Muscle of leg (tissue), 3 donors: ENCODE measurements at regions not wholly inside any gene's neighbourhood (a gene's known extent, or its start where the extent isn't known, plus 50 kb on each side); places are given as distances from the start of the nearest gene placed in this dataset.
"Not testable (repeated sequence)": the region's sequence is repeated elsewhere in the genome, so short reads cannot be mapped to it uniquely, and the experiment has no call there.

ENCODE experiments used
- DNase-seq: peaks from one replicate; pipeline ENCODE4 v3.0.0; 2013
- H3K27ac ChIP-seq: one replicate; pipeline ENCODE4 v1.5.1; 2013; ENCODE audit warnings: mild to moderate bottlenecking, low read length, control low read depth
- H3K27me3 ChIP-seq: one replicate; pipeline ENCODE4 v1.6.1; 2013; ENCODE audit warnings: low read length; ENCODE audit not compliant: control insufficient read depth, insufficient read depth
- H3K36me3 ChIP-seq: one replicate; pipeline ENCODE4 v1.6.1; 2013; ENCODE audit warnings: low read length; ENCODE audit not compliant: control insufficient read depth, insufficient read depth
- H3K4me1 ChIP-seq: one replicate; pipeline ENCODE4 v1.6.1; 2013; ENCODE audit warnings: low read length; ENCODE audit not compliant: control insufficient read depth, insufficient read depth
- H3K4me3 ChIP-seq: one replicate; pipeline ENCODE4 v1.5.1; 2013; ENCODE audit warnings: low read length, control low read depth
- H3K9me3 ChIP-seq: replicated peaks from 2 replicates; pipeline ENCODE4 v1.6.1; 2013; ENCODE audit warnings: low read depth, low read length; ENCODE audit not compliant: control insufficient read depth
- WGBS: methylation state at CpG from one replicate; pipeline ENCODE4 v1.1.5; 2013; ENCODE audit warnings: missing lambda C conversion rate; ENCODE audit not compliant: insufficient coverage; 5-methylcytosine and 5-hydroxymethylcytosine counted together

DNA sequence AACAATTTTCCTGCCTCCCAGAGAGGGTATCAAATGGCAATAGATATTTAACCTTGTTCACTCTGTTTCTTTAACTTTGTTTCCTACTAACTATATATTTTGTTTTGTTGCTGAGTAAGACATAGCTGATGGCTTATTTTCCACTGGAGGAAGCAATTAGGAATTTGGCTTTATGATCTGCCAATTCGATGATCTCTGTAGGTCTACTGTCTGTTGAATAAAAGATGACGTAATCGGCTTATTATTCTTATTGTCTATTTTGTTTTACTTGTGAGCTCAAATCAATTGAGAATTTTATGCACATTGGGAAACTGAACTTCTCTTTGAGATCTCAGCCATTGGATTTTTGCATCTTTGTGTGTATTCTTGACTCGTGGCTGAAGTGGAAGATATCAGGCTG is 862.6 kb downstream of the EFNB2 start:
- H3K27me3 ChIP-seq, result no peaks in the 10 kb centered on the region
- DNase-seq, result peak; percentile 73
- H3K27ac ChIP-seq, result no peak overlapping the region
- H3K4me3 ChIP-seq, result no peak overlapping the region
- H3K36me3 ChIP-seq, result no peaks in the 10 kb centered on the region
- 70% methylated on average over 2 of the region's 4 CpGs for WGBS
- H3K9me3 ChIP-seq, result no peaks in the 10 kb centered on the region
- no peaks in the 10 kb centered on the region for H3K4me1 ChIP-seq

DNA sequence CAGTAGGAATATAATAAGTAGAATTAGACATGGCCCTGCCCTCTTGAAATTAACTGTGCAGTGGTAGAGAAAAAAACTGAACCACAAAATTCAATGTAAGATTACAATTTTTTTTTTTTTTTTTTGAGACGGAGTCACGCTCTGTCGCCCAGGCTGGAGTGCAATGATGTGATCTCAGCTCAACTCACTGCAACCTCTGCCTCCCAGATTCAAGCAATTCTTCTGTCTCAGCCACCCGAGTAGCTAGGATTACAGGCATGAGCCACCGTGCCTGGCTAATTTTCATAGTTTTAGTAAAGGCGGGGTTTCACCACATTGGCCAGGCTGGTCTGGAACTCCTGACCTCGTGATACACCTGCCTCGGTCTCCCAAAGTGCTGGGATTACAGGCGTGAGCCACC is 864.3 kb downstream of the EFNB2 start:
- not testable (repeated sequence) for H3K27ac ChIP-seq, DNase-seq, H3K4me3 ChIP-seq, H3K9me3 ChIP-seq, H3K36me3 ChIP-seq, H3K4me1 ChIP-seq, H3K27me3 ChIP-seq
- 86% methylated on average over 8 of the region's 9 CpGs for WGBS

GRCh38 chr13:105670179-105670990 is 865.1 kb downstream of the EFNB2 start:
- no peaks in the 10 kb centered on the region for H3K4me1 ChIP-seq
- H3K27me3 ChIP-seq, result no peaks in the 10 kb centered on the region
- H3K4me3 ChIP-seq, result no peak overlapping the region
- no CpG with 5 or more reads among the region's 3 CpGs for WGBS
- no peak for DNase-seq
- H3K36me3 ChIP-seq, result no peaks in the 10 kb centered on the region
- H3K27ac ChIP-seq, result no peak overlapping the region
- H3K9me3 ChIP-seq, result no peaks in the 10 kb centered on the region

DNA sequence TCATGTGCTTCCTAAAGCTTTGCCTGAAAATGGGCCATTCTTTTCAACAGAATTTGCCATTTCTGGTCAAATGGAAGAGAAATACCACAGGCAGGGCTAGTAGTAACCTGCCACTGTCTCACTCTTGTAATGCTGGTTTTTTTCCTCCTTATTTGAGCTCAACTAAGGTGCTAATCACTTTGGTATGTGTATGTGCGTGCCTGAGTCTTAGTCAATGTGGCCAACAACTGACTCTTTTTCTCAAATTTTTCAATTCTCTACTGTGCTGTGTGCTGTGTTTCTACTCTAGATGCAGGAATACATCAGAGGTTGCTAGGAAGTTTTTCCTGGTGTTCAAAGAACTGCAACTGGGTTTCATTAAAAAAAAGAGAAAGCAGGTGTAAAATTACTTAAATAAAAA is 870.2 kb downstream of the EFNB2 start:
- no CpG with 5 or more reads among the region's 1 CpG for WGBS
- Histone ChIP-seq H3K4me3 (no peak overlapping the region), H3K27ac (no peak overlapping the region), H3K9me3 (no peaks in the 10 kb centered on the region), H3K27me3 (no peaks in the 10 kb centered on the region), H3K36me3 (no peaks in the 10 kb centered on the region), H3K4me1 (no peaks in the 10 kb centered on the region)
- DNase-seq, result no peak

- DNase-seq, result no peak
- no CpG with 5 or more reads among the region's 5 CpGs for WGBS
- no peaks in the 10 kb centered on the region for H3K9me3 ChIP-seq
- no peak overlapping the region for H3K4me3 ChIP-seq
- no peaks in the 10 kb centered on the region for H3K27me3 ChIP-seq
- no peaks in the 10 kb centered on the region for H3K4me1 ChIP-seq
- H3K36me3 ChIP-seq, result no peaks in the 10 kb centered on the region
- H3K27ac ChIP-seq, result no peak overlapping the region
Observed at GRCh38 chr13:105663182-105663581, 872.3 kb downstream of the EFNB2 start.

- Histone ChIP-seq H3K27ac (no peak overlapping the region), H3K9me3 (no peaks in the 10 kb centered on the region), H3K4me3 (no peak overlapping the region), H3K36me3 (no peaks in the 10 kb centered on the region), H3K27me3 (no peaks in the 10 kb centered on the region), H3K4me1 (no peaks in the 10 kb centered on the region)
- 58% methylated on average over 2 of the region's 3 CpGs for WGBS
- DNase-seq, result no peak
Observed at GRCh38 chr13:105660561-105660960, 874.9 kb downstream of the EFNB2 start.

- H3K4me1 ChIP-seq, result no peaks in the 10 kb centered on the region
- WGBS, result no CpG with 5 or more reads among the region's 3 CpGs
- no peak overlapping the region for H3K27ac ChIP-seq
- no peaks in the 10 kb centered on the region for H3K27me3 ChIP-seq
- DNase-seq, result no peak
- no peaks in the 10 kb centered on the region for H3K9me3 ChIP-seq
- H3K36me3 ChIP-seq, result no peaks in the 10 kb centered on the region
- no peak overlapping the region for H3K4me3 ChIP-seq
Observed at GRCh38 chr13:105658431-105658830, 877.0 kb downstream of the EFNB2 start.

- H3K36me3 ChIP-seq, result no peaks in the 10 kb centered on the region
- DNase-seq, result no peak
- H3K27me3 ChIP-seq, result no peaks in the 10 kb centered on the region
- no peaks in the 10 kb centered on the region for H3K9me3 ChIP-seq
- H3K4me3 ChIP-seq, result no peak overlapping the region
- H3K27ac ChIP-seq, result no peak overlapping the region
- WGBS, result no CpG with 5 or more reads among the region's 2 CpGs
- no peaks in the 10 kb centered on the region for H3K4me1 ChIP-seq
Observed at GRCh38 chr13:105655046-105655445, 880.4 kb downstream of the EFNB2 start.

- Histone ChIP-seq H3K27ac (no peak overlapping the region), H3K9me3 (peaks cover 6% of the 10 kb centered on the region), H3K27me3 (no peaks in the 10 kb centered on the region), H3K4me3 (no peak overlapping the region), H3K4me1 (no peaks in the 10 kb centered on the region), H3K36me3 (no peaks in the 10 kb centered on the region)
- 88% methylated on average over 2 of the region's 5 CpGs for WGBS
- no peak for DNase-seq
Observed at GRCh38 chr13:105643966-105644365, 891.5 kb downstream of the EFNB2 start.

- WGBS, result 92% methylated on average over 3 of the region's 8 CpGs
- no peak for DNase-seq
- Histone ChIP-seq H3K27me3 (no peaks in the 10 kb centered on the region), H3K27ac (no peak overlapping the region), H3K36me3 (no peaks in the 10 kb centered on the region), H3K9me3 (no peaks in the 10 kb centered on the region), H3K4me1 (no peaks in the 10 kb centered on the region), H3K4me3 (no peak overlapping the region)
Observed at GRCh38 chr13:105642511-105642958, 892.9 kb downstream of the EFNB2 start.

DNA sequence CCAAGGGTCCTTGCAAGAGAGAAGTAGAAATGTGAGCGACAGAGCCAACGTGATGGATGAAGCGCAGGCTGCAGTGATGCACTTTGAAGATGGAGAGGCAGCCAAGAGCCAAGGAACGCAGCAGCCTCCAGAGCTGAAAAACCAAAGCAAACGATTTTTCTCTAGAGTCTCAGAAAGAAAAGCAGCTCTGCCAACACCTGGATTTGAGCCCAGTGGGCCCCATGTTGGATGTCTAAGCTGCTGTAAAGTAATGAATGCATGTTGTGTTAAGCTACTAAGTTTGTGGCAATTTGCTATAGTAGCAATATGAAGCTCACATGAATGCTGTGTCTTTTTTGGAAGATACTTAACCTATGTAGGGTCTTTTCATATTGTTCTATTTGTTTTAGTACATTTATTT is 894.3 kb downstream of the EFNB2 start:
- Histone ChIP-seq H3K27ac (no peak overlapping the region), H3K36me3 (no peaks in the 10 kb centered on the region), H3K27me3 (no peaks in the 10 kb centered on the region), H3K4me1 (no peaks in the 10 kb centered on the region), H3K9me3 (no peaks in the 10 kb centered on the region), H3K4me3 (no peak overlapping the region)
- whole genome bisulfite sequencing, result 50% methylated on average over 3 of the region's 5 CpGs
- no peak for DNase-seq
